ENCODE measurements at regions not wholly inside any gene's neighbourhood (a gene's known extent, or its start where the extent isn't known, plus 50 kb on each side); places are given as distances from the start of the nearest gene placed in this dataset.

GRCh38 chr21:15614766-15615165, 115.0 kb upstream of the USP25 start:
- TF ChIP-seq EZH2 (IDR thresholded peaks at IDR 0.05; ENCODE audit: insufficient read depth, poor library complexity, severe bottlenecking): no peak
- no peak for TF ChIP-seq EZH2phosphoT487 (IDR thresholded peaks at IDR 0.05; ENCODE audit: insufficient read depth, low read depth)
